ENCODE measurements at regions not wholly inside any gene's neighbourhood (a gene's known extent, or its start where the extent isn't known, plus 50 kb on each side); places are given as distances from the start of the nearest gene placed in this dataset.

GRCh38 chr7:119421657-119422056, 851.3 kb upstream of the KCND2 start:
- TF ChIP-seq POLR2A (IDR thresholded peaks at IDR 0.05; ENCODE audit: low read depth, low read length) (no peak), SPI1 (IDR thresholded peaks at IDR 0.05; ENCODE audit: low read depth, low read length) (no peak), TAF1 (IDR thresholded peaks at IDR 0.05; ENCODE audit: low read depth, low read length) (no peak), POLR2AphosphoS5 (IDR thresholded peaks at IDR 0.05; ENCODE audit: low read depth, low read length) (no peak), POU2F2 (IDR thresholded peaks at IDR 0.05; ENCODE audit: low read depth, low read length) (no peak), PAX5 (IDR thresholded peaks at IDR 0.05; ENCODE audit: insufficient read depth, low read length, severe bottlenecking) (no peak)
